IMR-90 (cell line): ENCODE measurements at regions not wholly inside any gene's neighbourhood (a gene's known extent, or its start where the extent isn't known, plus 50 kb on each side); places are given as distances from the start of the nearest gene placed in this dataset.

ENCODE experiments used
- ATAC-seq: fragments of 200-7000 bp; cut with Tn5 transposase; 2 replicates; pipeline ENCODE4 v1.9.1; 2020; ENCODE audit warnings: low read depth, mild to moderate bottlenecking, moderate library complexity
- BruUV-seq: library from RNA; stranded (reverse); fragments of 400-500 nt; replicated peaks from 2 replicates; lab custom pipeline; 2021; lab: Mats Ljungman, UMichigan
- CTCF ChIA-PET: fragments of 300-600 bp; formaldehyde crosslinking; extraction: SDS; loops from one replicate; lab custom pipeline; 2021; ENCODE audit warnings: antibody characterized with exemption; lab: Yijun Ruan, JAX
- POLR2A ChIA-PET: fragments of 300-600 bp; sonication (Branson Sonifier 250); formaldehyde crosslinking; loops from one replicate; lab custom pipeline; 2022; ENCODE audit warnings: antibody characterized with exemption; ENCODE audit not compliant: unreplicated experiment; lab: Charles Lee
- DNase-seq: peaks from one replicate; pipeline ENCODE4 v3.0.0; 2013
- H2AFZ ChIP-seq: replicated peaks from 2 replicates; pipeline ENCODE3; 2013; ENCODE audit warnings: low read length, mild to moderate bottlenecking; ENCODE audit not compliant: poor library complexity
- H2AK5ac ChIP-seq: 2 replicates; pipeline ENCODE4 v1.6.1; 2013; ENCODE audit warnings: low read depth, low read length, inconsistent platforms
- H2AK9ac ChIP-seq: replicated peaks from 2 replicates; pipeline ENCODE3; 2013; ENCODE audit warnings: mild to moderate bottlenecking, low read depth, low read length, moderate library complexity; ENCODE audit not compliant: poor library complexity
- H2BK120ac ChIP-seq: 2 replicates; pipeline ENCODE4 v1.6.1; 2013; ENCODE audit warnings: low read depth, low read length, inconsistent platforms
- H2BK15ac ChIP-seq: 3 replicates; pipeline ENCODE4 v1.6.1; 2013; ENCODE audit warnings: low read depth, low read length, inconsistent platforms
- H2BK20ac ChIP-seq: 2 replicates; pipeline ENCODE4 v1.6.1; 2013; ENCODE audit warnings: low read depth, mild to moderate bottlenecking, inconsistent platforms, low read length, moderate library complexity
- H2BK5ac ChIP-seq: 2 replicates; pipeline ENCODE4 v1.6.1; 2013; ENCODE audit warnings: mild to moderate bottlenecking, low read depth, low read length, inconsistent platforms; ENCODE audit not compliant: poor library complexity, severe bottlenecking
- H3K14ac ChIP-seq: replicated peaks from 2 replicates; pipeline ENCODE4 v1.6.1; 2013; ENCODE audit warnings: low read depth, low read length, inconsistent platforms
- H3K18ac ChIP-seq: 2 replicates; pipeline ENCODE4 v1.6.1; 2013; ENCODE audit warnings: low read depth, low read length, control low read depth
- H3K23ac ChIP-seq: 2 replicates; pipeline ENCODE4 v1.6.1; 2013; ENCODE audit warnings: low read depth, low read length, inconsistent platforms
- H3K27ac ChIP-seq: 2 replicates; pipeline ENCODE4 v1.5.1; 2013; ENCODE audit warnings: mild to moderate bottlenecking, control low read depth, low read length; ENCODE audit not compliant: insufficient read depth
- H3K27me3 ChIP-seq: 2 replicates; pipeline ENCODE4 v1.6.1; 2013; ENCODE audit warnings: low read length; ENCODE audit not compliant: control insufficient read depth, insufficient read depth
- H3K36me3 ChIP-seq: 2 replicates; pipeline ENCODE4 v1.6.1; 2013; ENCODE audit warnings: low read length, mixed read lengths; ENCODE audit not compliant: control insufficient read depth, insufficient read depth
- H3K4ac ChIP-seq: 2 replicates; pipeline ENCODE4 v1.6.1; 2013; ENCODE audit warnings: low read depth, low read length, inconsistent platforms
- H3K4me1 ChIP-seq: 2 replicates; pipeline ENCODE4 v1.6.1; 2013; ENCODE audit warnings: low read length, mixed read lengths; ENCODE audit not compliant: control insufficient read depth, insufficient read depth
- H3K4me2 ChIP-seq: 2 replicates; pipeline ENCODE4 v1.6.1; 2013; ENCODE audit warnings: low read depth, mild to moderate bottlenecking, control low read depth, low read length, moderate library complexity
- H3K4me3 ChIP-seq: 2 replicates; pipeline ENCODE4 v1.5.1; 2013; ENCODE audit warnings: low read depth, mild to moderate bottlenecking, control low read depth, low read length, moderate library complexity; ENCODE audit not compliant: insufficient read depth
- H3K56ac ChIP-seq: 2 replicates; pipeline ENCODE4 v1.6.1; 2013; ENCODE audit warnings: low read length, inconsistent platforms; ENCODE audit not compliant: insufficient read depth; ENCODE audit errors: extremely low read depth
- H3K79me1 ChIP-seq, 2 experiments: 2 replicates each; pipeline ENCODE4 v1.6.1; 2013; ENCODE audit warnings: low read length in 2 of 2, inconsistent platforms in 1 of 2, low read depth in 1 of 2
- H3K9ac ChIP-seq: 2 replicates; pipeline ENCODE4 v1.6.1; 2013; ENCODE audit warnings: low read depth, low read length, control low read depth
- H3K9me1 ChIP-seq: 2 replicates; pipeline ENCODE4 v1.6.1; 2013; ENCODE audit warnings: low read length, inconsistent platforms; ENCODE audit not compliant: insufficient read depth
- H3K9me3 ChIP-seq: 2 replicates; pipeline ENCODE4 v1.6.1; 2013; ENCODE audit warnings: low read length; ENCODE audit not compliant: control insufficient read depth, insufficient read depth
- H4K20me1 ChIP-seq: 2 replicates; pipeline ENCODE4 v1.6.1; 2013; ENCODE audit warnings: low read length, inconsistent platforms; ENCODE audit not compliant: insufficient read depth
- H4K5ac ChIP-seq: 2 replicates; pipeline ENCODE4 v1.6.1; 2013; ENCODE audit warnings: mild to moderate bottlenecking, low read depth, low read length, control low read depth
- H4K8ac ChIP-seq, 2 experiments: 2 replicates each; pipeline ENCODE4 v1.6.1; 2013; ENCODE audit warnings: low read depth in 2 of 2, low read length in 2 of 2, control low read depth in 1 of 2, inconsistent platforms in 1 of 2
- H4K91ac ChIP-seq: 2 replicates; pipeline ENCODE4 v1.6.1; 2013; ENCODE audit warnings: low read depth, low read length, inconsistent platforms; ENCODE audit not compliant: insufficient read depth
- BHLHE40 ChIP-seq: fragments of 150-350 bp; IDR thresholded peaks from 2 replicates; pipeline ENCODE4 v1.6.1; 2016; ENCODE audit warnings: mild to moderate bottlenecking, low read depth, low read length
- CEBPB ChIP-seq: IDR thresholded peaks from 2 replicates; pipeline ENCODE4 v1.6.1; 2012; ENCODE audit warnings: low read depth, low read length, improper control_type of control experiment
- CHD1 ChIP-seq: IDR thresholded peaks from 2 replicates; pipeline ENCODE4 v1.6.1; 2012; ENCODE audit warnings: low read depth, low read length, improper control_type of control experiment
- CTCF ChIP-seq: conservative IDR thresholded peaks from 2 replicates; pipeline ENCODE4 v1.5.1; 2012; ENCODE audit warnings: mild to moderate bottlenecking, low read depth, low read length, improper control_type of control experiment
- ELK1 ChIP-seq: fragments of 150-350 bp; IDR thresholded peaks from 2 replicates; pipeline ENCODE4 v1.6.1; 2016; ENCODE audit warnings: low read depth, mild to moderate bottlenecking, low read length, moderate library complexity, borderline replicate concordance
- FOS ChIP-seq: fragments of 150-350 bp; IDR thresholded peaks from 2 replicates; pipeline ENCODE4 v1.6.1; 2016; ENCODE audit warnings: low read depth, low read length
- MAFK ChIP-seq: IDR thresholded peaks from 2 replicates; pipeline ENCODE4 v1.6.1; 2012; ENCODE audit warnings: low read depth, low read length, improper control_type of control experiment
- MAZ ChIP-seq: IDR thresholded peaks from 2 replicates; pipeline ENCODE4 v1.6.1; 2012; ENCODE audit warnings: low read depth, mild to moderate bottlenecking, low read length, improper control_type of control experiment, moderate library complexity, borderline replicate concordance
- MXI1 ChIP-seq: IDR thresholded peaks from 2 replicates; pipeline ENCODE4 v1.6.1; 2012; ENCODE audit warnings: low read depth, mild to moderate bottlenecking, low read length, moderate library complexity, borderline replicate concordance
- NFE2L2 ChIP-seq: fragments of 150-350 bp; IDR thresholded peaks from 2 replicates; pipeline ENCODE4 v1.6.1; 2016; ENCODE audit warnings: low read depth, mild to moderate bottlenecking, low read length
- POLR2A ChIP-seq: IDR thresholded peaks from 2 replicates; pipeline ENCODE4 v1.6.1; 2012; ENCODE audit warnings: mild to moderate bottlenecking, low read depth, low read length
- RAD21 ChIP-seq: IDR thresholded peaks from 2 replicates; pipeline ENCODE4 v1.6.1; 2012; ENCODE audit warnings: low read length, improper control_type of control experiment
- RCOR1 ChIP-seq: IDR thresholded peaks from 2 replicates; pipeline ENCODE4 v1.6.1; 2012; ENCODE audit warnings: mild to moderate bottlenecking, low read length, improper control_type of control experiment; ENCODE audit not compliant: insufficient replicate concordance
- RFX5 ChIP-seq: IDR thresholded peaks from 2 replicates; pipeline ENCODE4 v1.8.0; 2012; ENCODE audit warnings: low read depth, mild to moderate bottlenecking, low read length, moderate library complexity
- SMC3 ChIP-seq: fragments of 150-350 bp; IDR thresholded peaks from 2 replicates; pipeline ENCODE4 v1.6.1; 2016; ENCODE audit warnings: low read depth, mild to moderate bottlenecking, antibody characterized with exemption, low read length, moderate library complexity
- USF2 ChIP-seq: fragments of 150-350 bp; IDR thresholded peaks from 2 replicates; pipeline ENCODE4 v1.6.1; 2017; ENCODE audit warnings: mild to moderate bottlenecking, antibody characterized with exemption, low read length, low read depth
- WGBS, 2 experiments: methylation state at CpG; one replicate each; pipeline versions ENCODE4 v1.1.5 to v1.1.7; 2013; ENCODE audit warnings: missing lambda C conversion rate in 2 of 2; ENCODE audit not compliant: insufficient read length in 1 of 2; ENCODE audit errors: extremely low coverage in 2 of 2; 5-methylcytosine and 5-hydroxymethylcytosine counted together
- dilution Hi-C: fragments of 300-500 bp; cut with HindIII; formaldehyde crosslinking; loops from one replicate; pipeline ENCODE4 v1.14.3; 2018; ENCODE audit warnings: low sequenced_read_pairs; ENCODE audit not compliant: unreplicated experiment
- in situ Hi-C: fragments of 300-500 bp; cut with MboI; formaldehyde crosslinking; loops from 3 replicates; pipeline ENCODE4 v1.14.3; 2019; ENCODE audit warnings: low sequenced_read_pairs, inconsistent platforms, mixed read lengths
- intact Hi-C: fragments of 100-400 bp; cut with micrococcal nuclease; formaldehyde crosslinking; loops from 2 replicates; pipeline ENCODE4 v1.10.0; 2022

GRCh38 chr4:171718665-171719064 is 94.5 kb upstream of the GALNTL6 start:
- H3K14ac ChIP-seq = no peak overlapping the region
- intact Hi-C loops (no loop called here), dilution Hi-C loops (no loop called here), in situ Hi-C loops (no loop called here)
- no peak overlapping the region for H2BK15ac ChIP-seq
- no peak overlapping the region for H4K8ac ChIP-seq
- H3K27ac ChIP-seq = no peak overlapping the region
- ATAC-seq = no peak
- H3K4me3 ChIP-seq = no peak overlapping the region
- H3K79me1 ChIP-seq = no peaks in the 10 kb centered on the region
- BruUV-seq = no TSS peak
- H2AFZ ChIP-seq = no peak overlapping the region
- H3K23ac ChIP-seq = no peak overlapping the region
- POLR2A ChIA-PET = no interaction called here
- H2BK20ac ChIP-seq = no peak overlapping the region
- H3K4me2 ChIP-seq = no peak overlapping the region
- H2BK5ac ChIP-seq = no peak overlapping the region
- peaks cover 15% of the 10 kb centered on the region for H3K9me3 ChIP-seq
- DNase-seq = no peak
- H4K20me1 ChIP-seq = no peaks in the 10 kb centered on the region
- H2AK9ac ChIP-seq = no peak overlapping the region
- WGBS, 2 experiments = 61% methylated on average over 2 of the region's 2 CpGs; no CpG with 5 or more reads in 1 of the 2 experiments
- no peak overlapping the region for H2BK120ac ChIP-seq
- CTCF ChIA-PET = no interaction called here
- H3K27me3 ChIP-seq = no peaks in the 10 kb centered on the region
- H4K5ac ChIP-seq = no peak overlapping the region
- H3K9ac ChIP-seq = no peak overlapping the region
- no peak overlapping the region for H2AK5ac ChIP-seq
- H3K4me1 ChIP-seq = no peaks in the 10 kb centered on the region
- H3K36me3 ChIP-seq = no peaks in the 10 kb centered on the region
- H3K56ac ChIP-seq = no peak overlapping the region
- H3K18ac ChIP-seq = no peak overlapping the region
- H3K4ac ChIP-seq = no peak overlapping the region
- TF ChIP-seq RCOR1 (no peak), USF2 (no peak), RAD21 (no peak), BHLHE40 (no peak), CEBPB (no peak), FOS (no peak), ELK1 (no peak), MAFK (no peak), MXI1 (no peak), CHD1 (no peak), SMC3 (no peak), MAZ (no peak), RFX5 (no peak), NFE2L2 (no peak), CTCF (no peak), POLR2A (no peak)
- H4K91ac ChIP-seq = no peak overlapping the region
- H3K9me1 ChIP-seq = no peaks in the 10 kb centered on the region
